RWPE2 (cell line): ENCODE measurements at regions not wholly inside any gene's neighbourhood (a gene's known extent, or its start where the extent isn't known, plus 50 kb on each side); places are given as distances from the start of the nearest gene placed in this dataset.
A peak's percentile ranks its signal among the peaks of the same experiment; 100 is the strongest.

Experiments used
- ATAC-seq: fragments of 200-7000 bp; cut with Tn5 transposase; 3 replicates; pipeline ENCODE4 v1.9.1; 2021; ENCODE audit warnings: low read depth
- DNase-seq: peaks from one replicate; pipeline ENCODE4 v3.0.0-alpha.2; 2020; ENCODE audit warnings: low spot score
- H3K27ac ChIP-seq: fragments of 450-650 bp; 2 replicates; pipeline ENCODE4 v1.5.1; 2017; ENCODE audit warnings: mild to moderate bottlenecking; ENCODE audit not compliant: poor library complexity, severe bottlenecking
- H3K27me3 ChIP-seq: fragments of 250-450 bp; sonication (Bioruptor Pico); 2 replicates; pipeline ENCODE4 v1.5.1; 2021; ENCODE audit warnings: mild to moderate bottlenecking, moderate library complexity; ENCODE audit not compliant: insufficient read depth, poor library complexity, severe bottlenecking
- H3K36me3 ChIP-seq: fragments of 250-450 bp; sonication (Bioruptor Pico); 2 replicates; pipeline ENCODE4 v1.5.1; 2020; ENCODE audit warnings: low read depth, mild to moderate bottlenecking, moderate library complexity
- H3K4me1 ChIP-seq: fragments of 250-450 bp; sonication (Bioruptor Pico); 2 replicates; pipeline ENCODE4 v1.5.1; 2021; ENCODE audit warnings: mild to moderate bottlenecking, moderate library complexity; ENCODE audit not compliant: insufficient read depth, poor library complexity, severe bottlenecking
- H3K4me3 ChIP-seq: fragments of 250-450 bp; sonication (Bioruptor Pico); 2 replicates; pipeline ENCODE4 v1.5.1; 2021; ENCODE audit warnings: mild to moderate bottlenecking, moderate library complexity; ENCODE audit not compliant: severe bottlenecking
- H3K9me3 ChIP-seq: fragments of 250-450 bp; sonication (Bioruptor Pico); 2 replicates; pipeline ENCODE4 v1.5.1; 2021; ENCODE audit warnings: mild to moderate bottlenecking, moderate library complexity; ENCODE audit not compliant: severe bottlenecking
- CTCF ChIP-seq: fragments of 450-650 bp; IDR thresholded peaks from one replicate; pipeline ENCODE4 v1.5.1; 2017; ENCODE audit warnings: mild to moderate bottlenecking, moderate library complexity; ENCODE audit not compliant: poor library complexity, severe bottlenecking

- no peaks in the 10 kb centered on the region for H3K9me3 ChIP-seq
- H3K4me3 ChIP-seq, result no peak overlapping the region
- no peaks in the 10 kb centered on the region for H3K4me1 ChIP-seq
- DNase-seq, result no peak
- no peak overlapping the region for H3K27ac ChIP-seq
- no peak for TF ChIP-seq CTCF
- H3K27me3 ChIP-seq, result no peaks in the 10 kb centered on the region
- ATAC-seq, result no peak
- H3K36me3 ChIP-seq, result no peaks in the 10 kb centered on the region
These were observed 262.8 kb upstream of the MAF start for GRCh38 chr16:79863128-79864031.

GRCh38 chr16:79862601-79863000 lies 262.1 kb upstream of the MAF start:
- DNase-seq (no peak), ATAC-seq (no peak)
- peaks cover 3% of the 10 kb centered on the region for H3K27me3 ChIP-seq
- no peaks in the 10 kb centered on the region for H3K36me3 ChIP-seq
- no peaks in the 10 kb centered on the region for H3K4me1 ChIP-seq
- H3K4me3 ChIP-seq, result no peak overlapping the region
- H3K27ac ChIP-seq, result no peak overlapping the region
- H3K9me3 ChIP-seq, result no peaks in the 10 kb centered on the region
- TF ChIP-seq CTCF, result no peak

GRCh38 chr16:79856581-79856980 lies 256.0 kb upstream of the MAF start:
- Histone ChIP-seq H3K4me3 (no peak overlapping the region), H3K9me3 (no peaks in the 10 kb centered on the region), H3K27ac (no peak overlapping the region), H3K27me3 (peaks cover 3% of the 10 kb centered on the region), H3K36me3 (no peaks in the 10 kb centered on the region), H3K4me1 (no peaks in the 10 kb centered on the region)
- TF ChIP-seq CTCF, result no peak
- ATAC-seq, result no peak
- DNase-seq, result no peak

GRCh38 chr16:79850348-79850747 lies 249.8 kb upstream of the MAF start:
- peak; percentile 17; the same call in 1 of the 3 replicates for ATAC-seq

More at GRCh38 chr16:79850348-79850747, 249.8 kb upstream of the MAF start:
- H3K27me3 ChIP-seq, result no peaks in the 10 kb centered on the region
- no peak for DNase-seq
- H3K27ac ChIP-seq, result no peak overlapping the region
- peaks cover 14% of the 10 kb centered on the region for H3K4me1 ChIP-seq
- no peaks in the 10 kb centered on the region for H3K9me3 ChIP-seq
- H3K4me3 ChIP-seq, result no peak overlapping the region
- no peak for TF ChIP-seq CTCF
- H3K36me3 ChIP-seq, result no peaks in the 10 kb centered on the region
